Osteocyte (in vitro differentiated cells): ENCODE measurements at regions not wholly inside any gene's neighbourhood (a gene's known extent, or its start where the extent isn't known, plus 50 kb on each side); places are given as distances from the start of the nearest gene placed in this dataset.

Source experiments
- DNase-seq: peaks from one replicate; pipeline ENCODE4 v3.0.0; 2021; ENCODE audit warnings: mixed read lengths; ENCODE audit not compliant: unreplicated experiment; ENCODE audit errors: extremely low spot score
- H3K27ac Mint-ChIP-seq: one replicate; pipeline ENCODE4 v1.8.0; 2021; ENCODE audit warnings: mild to moderate bottlenecking, mixed read lengths; ENCODE audit not compliant: unreplicated experiment
- H3K27me3 Mint-ChIP-seq: one replicate; pipeline ENCODE4 v1.8.0; 2021; ENCODE audit warnings: mixed read lengths; ENCODE audit not compliant: unreplicated experiment
- H3K36me3 Mint-ChIP-seq: one replicate; pipeline ENCODE4 v1.8.0; 2021; ENCODE audit warnings: mixed read lengths; ENCODE audit not compliant: unreplicated experiment
- H3K4me1 Mint-ChIP-seq: one replicate; pipeline ENCODE4 v1.8.0; 2021; ENCODE audit warnings: mixed read lengths; ENCODE audit not compliant: unreplicated experiment
- H3K4me3 Mint-ChIP-seq: one replicate; pipeline ENCODE4 v1.8.0; 2021; ENCODE audit warnings: mild to moderate bottlenecking, moderate library complexity, mixed read lengths; ENCODE audit not compliant: unreplicated experiment
- H3K9me3 Mint-ChIP-seq: one replicate; pipeline ENCODE4 v1.8.0; 2021; ENCODE audit warnings: mixed read lengths; ENCODE audit not compliant: unreplicated experiment
- TF ChIP-seq, protein P1 (sequence below): fragments of 200-600 bp; sonication (generic); IDR thresholded peaks from 2 replicates; pipeline ENCODE4 v1.5.0; 2021; ENCODE audit warnings: antibody characterized with exemption, mild to moderate bottlenecking, moderate library complexity

DNA sequence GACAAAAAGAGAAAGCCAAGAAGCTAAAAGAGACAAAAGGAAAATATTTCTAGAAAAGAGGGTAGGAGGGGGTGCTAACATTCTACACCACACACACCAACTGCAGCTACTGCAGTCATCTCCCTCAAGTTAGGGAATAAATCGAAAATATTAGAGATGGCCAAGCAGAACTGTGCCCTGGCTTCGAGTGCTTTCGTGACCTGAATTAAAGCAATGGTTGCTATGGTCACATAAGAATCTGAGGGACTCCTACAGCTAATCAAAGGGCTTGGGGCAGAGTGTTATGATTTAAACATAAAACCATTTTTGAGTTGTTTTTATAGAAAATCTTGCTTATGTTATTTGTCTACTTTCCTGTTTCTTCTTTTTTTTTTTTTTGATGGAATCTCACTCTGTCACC is 159.6 kb upstream of the HNRNPA3 start:
- Mint-ChIP-seq H3K4me3 (no peak overlapping the region), H3K4me1 (no peaks in the 10 kb centered on the region), H3K27ac (no peak overlapping the region), H3K36me3 (no peaks in the 10 kb centered on the region), H3K9me3 (no peaks in the 10 kb centered on the region), H3K27me3 (peaks cover 5% of the 10 kb centered on the region)
- no peak for DNase-seq
- TF ChIP-seq, protein P1, sequence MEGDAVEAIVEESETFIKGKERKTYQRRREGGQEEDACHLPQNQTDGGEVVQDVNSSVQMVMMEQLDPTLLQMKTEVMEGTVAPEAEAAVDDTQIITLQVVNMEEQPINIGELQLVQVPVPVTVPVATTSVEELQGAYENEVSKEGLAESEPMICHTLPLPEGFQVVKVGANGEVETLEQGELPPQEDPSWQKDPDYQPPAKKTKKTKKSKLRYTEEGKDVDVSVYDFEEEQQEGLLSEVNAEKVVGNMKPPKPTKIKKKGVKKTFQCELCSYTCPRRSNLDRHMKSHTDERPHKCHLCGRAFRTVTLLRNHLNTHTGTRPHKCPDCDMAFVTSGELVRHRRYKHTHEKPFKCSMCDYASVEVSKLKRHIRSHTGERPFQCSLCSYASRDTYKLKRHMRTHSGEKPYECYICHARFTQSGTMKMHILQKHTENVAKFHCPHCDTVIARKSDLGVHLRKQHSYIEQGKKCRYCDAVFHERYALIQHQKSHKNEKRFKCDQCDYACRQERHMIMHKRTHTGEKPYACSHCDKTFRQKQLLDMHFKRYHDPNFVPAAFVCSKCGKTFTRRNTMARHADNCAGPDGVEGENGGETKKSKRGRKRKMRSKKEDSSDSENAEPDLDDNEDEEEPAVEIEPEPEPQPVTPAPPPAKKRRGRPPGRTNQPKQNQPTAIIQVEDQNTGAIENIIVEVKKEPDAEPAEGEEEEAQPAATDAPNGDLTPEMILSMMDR, result no peak

DNA sequence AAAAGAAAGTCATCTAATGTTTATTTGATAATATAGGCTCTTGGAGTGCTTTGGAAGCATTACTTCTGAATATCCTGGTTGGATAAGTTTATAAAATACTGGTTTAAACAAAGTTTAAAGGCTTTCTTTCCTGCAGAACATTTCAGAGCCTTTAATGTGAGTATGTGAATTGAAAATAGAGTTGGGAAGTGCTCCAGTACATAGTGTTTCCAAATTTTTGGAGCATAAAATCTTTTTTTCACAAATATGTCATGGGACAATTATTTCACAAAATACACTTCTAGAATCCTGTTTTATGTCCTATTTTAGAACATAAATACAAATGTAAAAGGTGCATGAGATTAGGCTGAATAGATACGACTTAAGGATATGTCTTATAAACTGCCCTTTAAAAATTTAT is 158.9 kb upstream of the HNRNPA3 start:
- H3K4me1 Mint-ChIP-seq, result no peaks in the 10 kb centered on the region
- H3K27me3 Mint-ChIP-seq, result peaks cover 5% of the 10 kb centered on the region
- DNase-seq, result no peak
- no peak overlapping the region for H3K4me3 Mint-ChIP-seq
- no peaks in the 10 kb centered on the region for H3K9me3 Mint-ChIP-seq
- H3K27ac Mint-ChIP-seq, result no peak overlapping the region
- TF ChIP-seq, protein P1, result no peak
- no peaks in the 10 kb centered on the region for H3K36me3 Mint-ChIP-seq

DNA sequence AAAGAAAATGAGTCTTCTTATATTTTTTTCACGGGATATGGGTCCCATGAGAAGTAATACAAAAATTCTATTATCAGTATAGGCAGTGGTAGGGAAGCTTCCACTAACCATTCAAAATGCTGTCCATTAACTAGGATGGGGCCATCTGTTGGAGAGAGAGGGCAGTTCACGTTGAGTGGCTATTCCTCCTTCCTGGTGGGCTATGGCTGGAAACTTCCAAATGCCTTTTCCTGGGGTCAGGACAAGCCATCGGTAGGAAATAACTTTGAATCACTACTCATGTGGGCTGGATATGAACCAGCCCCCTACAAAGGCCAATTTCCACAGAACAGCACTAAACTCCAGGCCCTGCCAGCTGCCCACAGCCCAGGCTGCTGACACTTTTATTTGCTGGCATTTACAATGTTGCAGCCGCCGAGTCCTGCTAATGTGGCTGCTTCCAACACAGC is 156.1 kb upstream of the HNRNPA3 start:
- H3K36me3 Mint-ChIP-seq, result no peaks in the 10 kb centered on the region
- no peak for DNase-seq
- H3K9me3 Mint-ChIP-seq, result no peaks in the 10 kb centered on the region
- H3K4me3 Mint-ChIP-seq, result no peak overlapping the region
- TF ChIP-seq, protein P1, result no peak
- peaks cover 2% of the 10 kb centered on the region for H3K27me3 Mint-ChIP-seq
- no peak overlapping the region for H3K27ac Mint-ChIP-seq
- no peaks in the 10 kb centered on the region for H3K4me1 Mint-ChIP-seq

DNA sequence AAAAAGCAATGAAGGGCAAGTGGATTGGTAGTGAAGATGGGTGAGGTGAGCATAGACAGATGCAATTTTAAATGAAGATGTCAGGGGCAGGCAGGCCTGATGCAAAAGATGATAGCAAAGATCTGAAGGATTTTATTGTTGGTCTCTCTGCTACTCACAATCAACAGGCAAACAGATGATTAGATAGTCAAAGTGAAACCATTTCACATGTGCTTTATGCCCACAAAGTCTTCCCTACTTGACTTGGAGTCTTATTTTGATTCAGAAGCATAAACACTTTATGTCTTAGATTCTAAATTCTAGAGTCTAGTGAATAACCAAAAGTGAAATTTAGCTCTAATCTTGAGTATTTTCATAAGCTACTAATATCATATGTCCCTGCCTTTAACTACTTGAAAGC is 153.8 kb upstream of the HNRNPA3 start:
- Mint-ChIP-seq H3K27ac (no peak overlapping the region), H3K4me1 (no peaks in the 10 kb centered on the region), H3K4me3 (no peak overlapping the region), H3K27me3 (peaks cover 2% of the 10 kb centered on the region), H3K36me3 (no peaks in the 10 kb centered on the region), H3K9me3 (no peaks in the 10 kb centered on the region)
- TF ChIP-seq, protein P1, result no peak
- DNase-seq, result no peak

DNA sequence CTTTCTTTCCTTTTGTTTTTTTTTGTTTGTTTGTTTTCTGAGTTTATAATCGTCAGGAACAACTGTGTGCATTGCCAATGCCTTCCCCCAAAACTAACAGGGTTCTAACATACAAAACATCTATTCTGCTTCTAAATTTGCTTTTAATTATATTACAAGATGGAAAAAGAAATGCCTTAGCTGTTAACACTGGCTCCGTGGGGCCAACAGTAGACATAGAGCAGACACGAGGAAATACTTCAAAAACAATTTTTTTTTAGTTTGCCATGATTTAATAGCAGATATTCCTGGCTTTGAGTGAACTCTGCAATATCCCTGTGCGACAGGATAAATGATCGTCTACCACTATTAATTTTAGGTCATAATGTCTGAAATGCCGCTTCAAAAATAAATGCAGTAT is 153.3 kb upstream of the HNRNPA3 start:
- TF ChIP-seq, protein P1, result no peak
- peaks cover 2% of the 10 kb centered on the region for H3K27me3 Mint-ChIP-seq
- DNase-seq, result no peak
- no peak overlapping the region for H3K4me3 Mint-ChIP-seq
- H3K27ac Mint-ChIP-seq, result no peak overlapping the region
- H3K9me3 Mint-ChIP-seq, result no peaks in the 10 kb centered on the region
- no peaks in the 10 kb centered on the region for H3K36me3 Mint-ChIP-seq
- no peaks in the 10 kb centered on the region for H3K4me1 Mint-ChIP-seq
